GM23338 (cell line): ENCODE measurements at regions not wholly inside any gene's neighbourhood (a gene's known extent, or its start where the extent isn't known, plus 50 kb on each side); places are given as distances from the start of the nearest gene placed in this dataset.

Source experiments
- CREB1 ChIP-seq: fragments of 250-450 bp; sonication (Bioruptor Pico); IDR thresholded peaks from 2 replicates; pipeline ENCODE4 v1.5.0; 2020; ENCODE audit warnings: low read depth, mild to moderate bottlenecking, moderate library complexity
- EZH2 ChIP-seq: fragments of 200-600 bp; sonication (generic); IDR thresholded peaks from one replicate; pipeline ENCODE4 v1.8.0; 2017; ENCODE audit warnings: antibody characterized with exemption, mild to moderate bottlenecking, low read depth; ENCODE audit not compliant: unreplicated experiment
- EZH2phosphoT487 ChIP-seq: fragments of 200-600 bp; sonication (generic); IDR thresholded peaks from one replicate; pipeline ENCODE4 v1.8.1; 2018; ENCODE audit warnings: antibody characterized with exemption; ENCODE audit not compliant: unreplicated experiment
- JUNB ChIP-seq: IDR thresholded peaks from one replicate; pipeline ENCODE4 v1.6.1; 2016; ENCODE audit warnings: antibody characterized with exemption; ENCODE audit not compliant: unreplicated experiment
- POLR2AphosphoS5 ChIP-seq: IDR thresholded peaks from 2 replicates; pipeline ENCODE4 v1.6.1; 2016; ENCODE audit warnings: antibody characterized with exemption, low read depth
- ZNF331 ChIP-seq: fragments of 250-450 bp; sonication (Bioruptor Pico); IDR thresholded peaks from 2 replicates; pipeline ENCODE4 v1.5.0; 2020; ENCODE audit warnings: low read depth, mild to moderate bottlenecking, moderate library complexity
- TF ChIP-seq, protein P1 (sequence below), 2 experiments: fragments of 200-600 bp in 1 of 2; sonication (generic) in 1 of 2; conservative IDR thresholded peaks; 2 replicates each; pipeline versions ENCODE4 v1.5.1 to v1.6.1; 2016 to 2017; ENCODE audit warnings: antibody characterized with exemption in 2 of 2, low read depth in 2 of 2, mild to moderate bottlenecking in 2 of 2, moderate library complexity in 1 of 2
- TF ChIP-seq, protein P2 (sequence below): IDR thresholded peaks from one replicate; pipeline ENCODE4 v1.6.1; 2018; ENCODE audit warnings: antibody characterized with exemption; ENCODE audit not compliant: unreplicated experiment
- TF ChIP-seq, protein P3 (sequence below): fragments of 250-450 bp; sonication (Bioruptor Pico); IDR thresholded peaks from 2 replicates; pipeline ENCODE4 v1.5.0; 2020; ENCODE audit warnings: mild to moderate bottlenecking, moderate library complexity

DNA sequence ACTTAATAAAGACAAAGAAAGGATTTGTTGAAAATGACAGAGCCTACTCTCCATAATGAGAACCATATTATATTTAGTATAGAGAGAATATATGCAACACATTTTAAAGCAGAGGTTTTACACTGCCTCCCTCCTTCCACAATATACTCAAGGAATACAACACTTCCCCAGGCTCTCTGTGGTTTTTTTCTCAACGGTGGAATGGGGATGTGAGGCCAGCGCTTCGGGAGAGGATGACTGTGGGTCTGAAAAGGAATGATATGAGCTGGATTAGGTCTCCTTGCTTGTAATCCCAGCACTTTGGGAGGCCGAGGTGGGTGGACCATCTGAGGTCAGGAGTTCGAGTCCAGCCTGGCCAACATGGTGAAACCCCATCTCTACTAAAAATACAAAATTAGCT is 348.7 kb upstream of the KLF3 start:
- TF ChIP-seq, protein P1, sequence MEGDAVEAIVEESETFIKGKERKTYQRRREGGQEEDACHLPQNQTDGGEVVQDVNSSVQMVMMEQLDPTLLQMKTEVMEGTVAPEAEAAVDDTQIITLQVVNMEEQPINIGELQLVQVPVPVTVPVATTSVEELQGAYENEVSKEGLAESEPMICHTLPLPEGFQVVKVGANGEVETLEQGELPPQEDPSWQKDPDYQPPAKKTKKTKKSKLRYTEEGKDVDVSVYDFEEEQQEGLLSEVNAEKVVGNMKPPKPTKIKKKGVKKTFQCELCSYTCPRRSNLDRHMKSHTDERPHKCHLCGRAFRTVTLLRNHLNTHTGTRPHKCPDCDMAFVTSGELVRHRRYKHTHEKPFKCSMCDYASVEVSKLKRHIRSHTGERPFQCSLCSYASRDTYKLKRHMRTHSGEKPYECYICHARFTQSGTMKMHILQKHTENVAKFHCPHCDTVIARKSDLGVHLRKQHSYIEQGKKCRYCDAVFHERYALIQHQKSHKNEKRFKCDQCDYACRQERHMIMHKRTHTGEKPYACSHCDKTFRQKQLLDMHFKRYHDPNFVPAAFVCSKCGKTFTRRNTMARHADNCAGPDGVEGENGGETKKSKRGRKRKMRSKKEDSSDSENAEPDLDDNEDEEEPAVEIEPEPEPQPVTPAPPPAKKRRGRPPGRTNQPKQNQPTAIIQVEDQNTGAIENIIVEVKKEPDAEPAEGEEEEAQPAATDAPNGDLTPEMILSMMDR (conservative IDR thresholded peaks at IDR 0.05; ENCODE audit: low read depth in 2 of 2), result no peak
- TF ChIP-seq EZH2phosphoT487 (no peak), EZH2 (no peak), POLR2AphosphoS5 (no peak), JUNB (no peak), CREB1 (CRISPR knock-in tag) (no peak), ZNF331 (no peak)
- TF ChIP-seq, protein P2, sequence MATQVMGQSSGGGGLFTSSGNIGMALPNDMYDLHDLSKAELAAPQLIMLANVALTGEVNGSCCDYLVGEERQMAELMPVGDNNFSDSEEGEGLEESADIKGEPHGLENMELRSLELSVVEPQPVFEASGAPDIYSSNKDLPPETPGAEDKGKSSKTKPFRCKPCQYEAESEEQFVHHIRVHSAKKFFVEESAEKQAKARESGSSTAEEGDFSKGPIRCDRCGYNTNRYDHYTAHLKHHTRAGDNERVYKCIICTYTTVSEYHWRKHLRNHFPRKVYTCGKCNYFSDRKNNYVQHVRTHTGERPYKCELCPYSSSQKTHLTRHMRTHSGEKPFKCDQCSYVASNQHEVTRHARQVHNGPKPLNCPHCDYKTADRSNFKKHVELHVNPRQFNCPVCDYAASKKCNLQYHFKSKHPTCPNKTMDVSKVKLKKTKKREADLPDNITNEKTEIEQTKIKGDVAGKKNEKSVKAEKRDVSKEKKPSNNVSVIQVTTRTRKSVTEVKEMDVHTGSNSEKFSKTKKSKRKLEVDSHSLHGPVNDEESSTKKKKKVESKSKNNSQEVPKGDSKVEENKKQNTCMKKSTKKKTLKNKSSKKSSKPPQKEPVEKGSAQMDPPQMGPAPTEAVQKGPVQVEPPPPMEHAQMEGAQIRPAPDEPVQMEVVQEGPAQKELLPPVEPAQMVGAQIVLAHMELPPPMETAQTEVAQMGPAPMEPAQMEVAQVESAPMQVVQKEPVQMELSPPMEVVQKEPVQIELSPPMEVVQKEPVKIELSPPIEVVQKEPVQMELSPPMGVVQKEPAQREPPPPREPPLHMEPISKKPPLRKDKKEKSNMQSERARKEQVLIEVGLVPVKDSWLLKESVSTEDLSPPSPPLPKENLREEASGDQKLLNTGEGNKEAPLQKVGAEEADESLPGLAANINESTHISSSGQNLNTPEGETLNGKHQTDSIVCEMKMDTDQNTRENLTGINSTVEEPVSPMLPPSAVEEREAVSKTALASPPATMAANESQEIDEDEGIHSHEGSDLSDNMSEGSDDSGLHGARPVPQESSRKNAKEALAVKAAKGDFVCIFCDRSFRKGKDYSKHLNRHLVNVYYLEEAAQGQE, result no peak
- TF ChIP-seq, protein P3, sequence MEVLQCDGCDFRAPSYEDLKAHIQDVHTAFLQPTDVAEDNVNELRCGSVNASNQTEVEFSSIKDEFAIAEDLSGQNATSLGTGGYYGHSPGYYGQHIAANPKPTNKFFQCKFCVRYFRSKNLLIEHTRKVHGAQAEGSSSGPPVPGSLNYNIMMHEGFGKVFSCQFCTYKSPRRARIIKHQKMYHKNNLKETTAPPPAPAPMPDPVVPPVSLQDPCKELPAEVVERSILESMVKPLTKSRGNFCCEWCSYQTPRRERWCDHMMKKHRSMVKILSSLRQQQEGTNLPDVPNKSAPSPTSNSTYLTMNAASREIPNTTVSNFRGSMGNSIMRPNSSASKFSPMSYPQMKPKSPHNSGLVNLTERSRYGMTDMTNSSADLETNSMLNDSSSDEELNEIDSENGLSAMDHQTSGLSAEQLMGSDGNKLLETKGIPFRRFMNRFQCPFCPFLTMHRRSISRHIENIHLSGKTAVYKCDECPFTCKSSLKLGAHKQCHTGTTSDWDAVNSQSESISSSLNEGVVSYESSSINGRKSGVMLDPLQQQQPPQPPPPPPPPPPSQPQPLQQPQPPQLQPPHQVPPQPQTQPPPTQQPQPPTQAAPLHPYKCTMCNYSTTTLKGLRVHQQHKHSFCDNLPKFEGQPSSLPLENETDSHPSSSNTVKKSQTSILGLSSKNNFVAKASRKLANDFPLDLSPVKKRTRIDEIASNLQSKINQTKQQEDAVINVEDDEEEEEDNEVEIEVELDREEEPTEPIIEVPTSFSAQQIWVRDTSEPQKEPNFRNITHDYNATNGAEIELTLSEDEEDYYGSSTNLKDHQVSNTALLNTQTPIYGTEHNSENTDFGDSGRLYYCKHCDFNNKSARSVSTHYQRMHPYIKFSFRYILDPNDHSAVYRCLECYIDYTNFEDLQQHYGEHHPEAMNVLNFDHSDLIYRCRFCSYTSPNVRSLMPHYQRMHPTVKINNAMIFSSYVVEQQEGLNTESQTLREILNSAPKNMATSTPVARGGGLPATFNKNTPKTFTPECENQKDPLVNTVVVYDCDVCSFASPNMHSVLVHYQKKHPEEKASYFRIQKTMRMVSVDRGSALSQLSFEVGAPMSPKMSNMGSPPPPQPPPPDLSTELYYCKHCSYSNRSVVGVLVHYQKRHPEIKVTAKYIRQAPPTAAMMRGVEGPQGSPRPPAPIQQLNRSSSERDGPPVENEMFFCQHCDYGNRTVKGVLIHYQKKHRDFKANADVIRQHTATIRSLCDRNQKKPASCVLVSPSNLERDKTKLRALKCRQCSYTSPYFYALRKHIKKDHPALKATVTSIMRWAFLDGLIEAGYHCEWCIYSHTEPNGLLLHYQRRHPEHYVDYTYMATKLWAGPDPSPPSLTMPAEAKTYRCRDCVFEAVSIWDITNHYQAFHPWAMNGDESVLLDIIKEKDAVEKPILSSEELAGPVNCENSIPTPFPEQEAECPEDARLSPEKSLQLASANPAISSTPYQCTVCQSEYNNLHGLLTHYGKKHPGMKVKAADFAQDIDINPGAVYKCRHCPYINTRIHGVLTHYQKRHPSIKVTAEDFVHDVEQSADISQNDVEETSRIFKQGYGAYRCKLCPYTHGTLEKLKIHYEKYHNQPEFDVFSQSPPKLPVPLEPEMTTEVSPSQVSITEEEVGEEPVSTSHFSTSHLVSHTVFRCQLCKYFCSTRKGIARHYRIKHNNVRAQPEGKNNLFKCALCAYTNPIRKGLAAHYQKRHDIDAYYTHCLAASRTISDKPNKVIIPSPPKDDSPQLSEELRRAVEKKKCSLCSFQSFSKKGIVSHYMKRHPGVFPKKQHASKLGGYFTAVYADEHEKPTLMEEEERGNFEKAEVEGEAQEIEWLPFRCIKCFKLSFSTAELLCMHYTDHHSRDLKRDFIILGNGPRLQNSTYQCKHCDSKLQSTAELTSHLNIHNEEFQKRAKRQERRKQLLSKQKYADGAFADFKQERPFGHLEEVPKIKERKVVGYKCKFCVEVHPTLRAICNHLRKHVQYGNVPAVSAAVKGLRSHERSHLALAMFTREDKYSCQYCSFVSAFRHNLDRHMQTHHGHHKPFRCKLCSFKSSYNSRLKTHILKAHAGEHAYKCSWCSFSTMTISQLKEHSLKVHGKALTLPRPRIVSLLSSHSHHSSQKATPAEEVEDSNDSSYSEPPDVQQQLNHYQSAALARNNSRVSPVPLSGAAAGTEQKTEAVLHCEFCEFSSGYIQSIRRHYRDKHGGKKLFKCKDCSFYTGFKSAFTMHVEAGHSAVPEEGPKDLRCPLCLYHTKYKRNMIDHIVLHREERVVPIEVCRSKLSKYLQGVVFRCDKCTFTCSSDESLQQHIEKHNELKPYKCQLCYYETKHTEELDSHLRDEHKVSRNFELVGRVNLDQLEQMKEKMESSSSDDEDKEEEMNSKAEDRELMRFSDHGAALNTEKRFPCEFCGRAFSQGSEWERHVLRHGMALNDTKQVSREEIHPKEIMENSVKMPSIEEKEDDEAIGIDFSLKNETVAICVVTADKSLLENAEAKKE (CRISPR knock-in tag), result no peak
